CD4-positive, alpha-beta T cell (primary cell): ENCODE measurements at regions not wholly inside any gene's neighbourhood (a gene's known extent, or its start where the extent isn't known, plus 50 kb on each side); places are given as distances from the start of the nearest gene placed in this dataset.

Experiments
- ATAC-seq: fragments of 200-7000 bp; cut with Tn5 transposase; one replicate; pipeline ENCODE4 v1.10.0; 2022; ENCODE audit warnings: mild to moderate bottlenecking; ENCODE audit not compliant: poor library complexity
- CTCF ChIA-PET: fragments of 350-600 bp; sonication (Branson Sonifier 250); formaldehyde crosslinking; loops from one replicate; lab custom pipeline; 2021; ENCODE audit warnings: antibody characterized with exemption, inconsistent platforms; lab: Charles Lee
- POLR2A ChIA-PET: fragments of 350-600 bp; sonication (Branson Sonifier 250); formaldehyde crosslinking; loops from one replicate; lab custom pipeline; 2021; ENCODE audit warnings: antibody characterized with exemption, inconsistent platforms; lab: Charles Lee
- DNase-seq, 14 experiments: peaks; one replicate each; pipeline ENCODE4 v3.0.0-alpha.2; 2013 to 2020; ENCODE audit warnings: mixed read lengths in 2 of 14
- H3K27ac ChIP-seq, 2 donors: one replicate each; pipeline versions ENCODE4 v1.5.1 to v1.7.0; 2013; ENCODE audit warnings: low read length in 2 of 2, low read depth in 1 of 2, mild to moderate bottlenecking in 1 of 2
- H3K27me3 ChIP-seq, 2 experiments: 1 replicate in 1 of 2; 2 replicates in 1 of 2; pipeline versions ENCODE4 v1.6.1 to v1.7.0; 2013; ENCODE audit warnings: low read length in 2 of 2, control low read depth in 1 of 2, mild to moderate bottlenecking in 1 of 2, moderate library complexity in 1 of 2; ENCODE audit not compliant: insufficient read depth in 2 of 2, control insufficient read depth in 1 of 2
- H3K36me3 ChIP-seq: one replicate; pipeline ENCODE4 v1.6.1; 2013; ENCODE audit warnings: low read length, control low read depth; ENCODE audit not compliant: insufficient read depth
- H3K4me1 ChIP-seq: one replicate; pipeline ENCODE4 v1.6.1; 2013; ENCODE audit warnings: low read length, control low read depth; ENCODE audit not compliant: insufficient read depth
- H3K4me3 ChIP-seq: one replicate; pipeline ENCODE4 v1.5.1; 2013; ENCODE audit warnings: mild to moderate bottlenecking, low read length, moderate library complexity
- H3K9me3 ChIP-seq, 2 experiments: 1 replicate in 1 of 2; 2 replicates in 1 of 2; pipeline versions ENCODE4 v1.6.1 to v1.7.0; 2013; ENCODE audit warnings: low read length in 2 of 2, mild to moderate bottlenecking in 2 of 2, control low read depth in 1 of 2, moderate library complexity in 1 of 2; ENCODE audit not compliant: control insufficient read depth in 1 of 2, insufficient read depth in 1 of 2
- H3K27ac Mint-ChIP-seq: one replicate; pipeline ENCODE4 v1.8.0; 2020; ENCODE audit warnings: mixed read lengths
- H3K27me3 Mint-ChIP-seq: one replicate; pipeline ENCODE4 v1.8.0; 2021; ENCODE audit warnings: mixed read lengths
- H3K36me3 Mint-ChIP-seq: one replicate; pipeline ENCODE4 v1.8.0; 2021; ENCODE audit warnings: low read depth, mixed read lengths
- H3K4me1 Mint-ChIP-seq: one replicate; pipeline ENCODE4 v1.8.0; 2021; ENCODE audit warnings: low read depth, mixed read lengths
- H3K4me3 Mint-ChIP-seq: one replicate; pipeline ENCODE4 v1.8.0; 2020; ENCODE audit warnings: mild to moderate bottlenecking, mixed read lengths
- H3K9me3 Mint-ChIP-seq: one replicate; pipeline ENCODE4 v1.8.0; 2020; ENCODE audit warnings: mixed read lengths
- intact Hi-C, 2 experiments: fragments of 100-400 bp; cut with DNase I in 1 of 2; cut with micrococcal nuclease in 1 of 2; formaldehyde crosslinking; loops; one replicate each; pipeline versions ENCODE4 v1.15.1 to v1.9.0; 2023 to 2025; cut with DNase I, micrococcal nuclease
- TF ChIP-seq, protein P1 (sequence below): fragments of 200-600 bp; IDR thresholded peaks from one replicate; pipeline ENCODE4 v1.8.0; 2022; ENCODE audit warnings: antibody characterized with exemption, mild to moderate bottlenecking

DNA sequence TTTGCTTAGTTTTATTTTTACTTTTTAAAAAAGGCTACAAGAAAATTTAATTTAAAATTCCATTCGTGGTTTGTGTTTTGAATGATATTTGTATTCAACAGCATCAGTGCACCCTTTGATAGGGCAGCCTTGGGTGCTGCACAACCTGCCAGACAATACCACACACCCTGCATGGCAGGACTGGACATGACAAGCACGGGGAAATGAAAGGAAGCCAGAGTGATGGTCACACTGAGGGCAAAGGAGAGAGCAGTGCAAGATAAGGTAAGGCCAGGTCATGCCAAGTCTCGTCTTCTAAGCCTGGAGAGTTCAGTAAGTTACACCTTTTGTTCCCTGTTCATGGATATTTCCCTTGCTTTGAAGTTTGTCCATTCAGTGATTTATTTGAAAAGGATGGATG is 103.0 kb downstream of the ALDH8A1 start:
- no peak overlapping the region for H3K27ac ChIP-seq
- no peaks in the 10 kb centered on the region for H3K27me3 ChIP-seq
- POLR2A ChIA-PET, result no interaction called here
- CTCF ChIA-PET, result no interaction called here
- no peaks in the 10 kb centered on the region for H3K27me3 Mint-ChIP-seq
- no peaks in the 10 kb centered on the region for H3K9me3 Mint-ChIP-seq
- H3K36me3 ChIP-seq, result no peaks in the 10 kb centered on the region
- H3K4me1 Mint-ChIP-seq, result no peaks in the 10 kb centered on the region
- DNase-seq, result no peak
- no peak overlapping the region for H3K4me3 Mint-ChIP-seq
- no peaks in the 10 kb centered on the region for H3K36me3 Mint-ChIP-seq
- no peaks in the 10 kb centered on the region for H3K9me3 ChIP-seq
- no peak overlapping the region for H3K27ac Mint-ChIP-seq
- intact Hi-C loops, result no loop called here
- H3K4me1 ChIP-seq, result no peaks in the 10 kb centered on the region
- no peak for ATAC-seq
- TF ChIP-seq, protein P1, sequence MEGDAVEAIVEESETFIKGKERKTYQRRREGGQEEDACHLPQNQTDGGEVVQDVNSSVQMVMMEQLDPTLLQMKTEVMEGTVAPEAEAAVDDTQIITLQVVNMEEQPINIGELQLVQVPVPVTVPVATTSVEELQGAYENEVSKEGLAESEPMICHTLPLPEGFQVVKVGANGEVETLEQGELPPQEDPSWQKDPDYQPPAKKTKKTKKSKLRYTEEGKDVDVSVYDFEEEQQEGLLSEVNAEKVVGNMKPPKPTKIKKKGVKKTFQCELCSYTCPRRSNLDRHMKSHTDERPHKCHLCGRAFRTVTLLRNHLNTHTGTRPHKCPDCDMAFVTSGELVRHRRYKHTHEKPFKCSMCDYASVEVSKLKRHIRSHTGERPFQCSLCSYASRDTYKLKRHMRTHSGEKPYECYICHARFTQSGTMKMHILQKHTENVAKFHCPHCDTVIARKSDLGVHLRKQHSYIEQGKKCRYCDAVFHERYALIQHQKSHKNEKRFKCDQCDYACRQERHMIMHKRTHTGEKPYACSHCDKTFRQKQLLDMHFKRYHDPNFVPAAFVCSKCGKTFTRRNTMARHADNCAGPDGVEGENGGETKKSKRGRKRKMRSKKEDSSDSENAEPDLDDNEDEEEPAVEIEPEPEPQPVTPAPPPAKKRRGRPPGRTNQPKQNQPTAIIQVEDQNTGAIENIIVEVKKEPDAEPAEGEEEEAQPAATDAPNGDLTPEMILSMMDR, result no peak
- no peak overlapping the region for H3K4me3 ChIP-seq

DNA sequence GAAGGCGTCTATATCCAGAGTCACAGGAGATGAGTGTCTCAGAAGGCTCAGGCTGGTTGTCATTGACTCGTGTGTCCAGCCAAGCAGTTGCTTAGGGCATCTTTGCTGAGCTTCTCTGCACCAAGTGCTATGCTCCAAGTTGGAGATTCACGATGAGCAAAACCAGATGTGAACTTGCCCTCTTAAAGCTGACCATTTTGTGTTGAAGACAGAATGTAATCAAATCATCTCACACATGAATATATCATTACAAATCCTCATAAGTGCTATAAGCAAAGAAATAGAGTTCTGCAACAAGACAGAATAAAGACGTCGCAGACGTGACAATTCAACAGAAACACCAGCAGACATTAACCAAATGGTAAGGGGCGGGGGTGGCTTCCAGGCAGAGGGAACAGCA is 103.9 kb downstream of the ALDH8A1 start:
- POLR2A ChIA-PET, result no interaction called here
- CTCF ChIA-PET, result interaction anchor here (0.9 kb wide), 1 partner anchor 80 kb away, joined by 3 read pairs; no protein-coding TSS in a partner anchor
- Mint-ChIP-seq H3K27ac (no peak overlapping the region), H3K4me1 (no peaks in the 10 kb centered on the region), H3K4me3 (no peak overlapping the region), H3K27me3 (no peaks in the 10 kb centered on the region), H3K9me3 (no peaks in the 10 kb centered on the region), H3K36me3 (no peaks in the 10 kb centered on the region)
- no peak overlapping the region for H3K4me3 ChIP-seq
- TF ChIP-seq, protein P1, result no peak
- H3K27me3 ChIP-seq, result no peaks in the 10 kb centered on the region
- DNase-seq, result no peak
- intact Hi-C loops, result no loop called here
- H3K4me1 ChIP-seq, result no peaks in the 10 kb centered on the region
- no peaks in the 10 kb centered on the region for H3K36me3 ChIP-seq
- ATAC-seq, result no peak
- H3K27ac ChIP-seq, result no peak overlapping the region
- no peaks in the 10 kb centered on the region for H3K9me3 ChIP-seq

DNA sequence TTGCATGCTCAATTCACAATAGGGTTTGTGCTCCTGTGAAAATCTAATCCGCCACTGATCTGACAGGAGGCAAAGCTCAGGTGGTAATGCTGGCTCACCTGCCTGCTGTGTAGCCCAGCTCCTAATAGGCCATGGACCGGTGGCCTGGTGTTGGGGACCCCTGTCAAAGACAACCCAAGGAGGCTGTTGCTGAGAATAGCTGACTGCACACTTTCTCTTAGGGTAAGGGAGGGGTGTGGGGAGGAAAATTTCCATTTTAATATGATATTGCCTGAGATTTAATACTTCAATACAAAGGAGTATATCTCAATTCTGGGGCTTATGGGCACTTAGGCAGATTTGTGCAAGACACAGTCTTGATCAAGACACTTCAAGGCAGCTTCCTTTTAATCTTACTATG is 105.8 kb downstream of the ALDH8A1 start:
- no peaks in the 10 kb centered on the region for H3K27me3 Mint-ChIP-seq
- Histone ChIP-seq H3K27ac (no peak overlapping the region), H3K27me3 (no peaks in the 10 kb centered on the region), H3K36me3 (no peaks in the 10 kb centered on the region), H3K9me3 (no peaks in the 10 kb centered on the region), H3K4me3 (no peak overlapping the region), H3K4me1 (no peaks in the 10 kb centered on the region)
- H3K36me3 Mint-ChIP-seq, result no peaks in the 10 kb centered on the region
- TF ChIP-seq, protein P1, result no peak
- H3K4me3 Mint-ChIP-seq, result no peak overlapping the region
- ATAC-seq (no peak), DNase-seq (no peak)
- no peak overlapping the region for H3K27ac Mint-ChIP-seq
- no peaks in the 10 kb centered on the region for H3K4me1 Mint-ChIP-seq
- H3K9me3 Mint-ChIP-seq, result no peaks in the 10 kb centered on the region
- ChIA-PET POLR2A (no interaction called here), CTCF (no interaction called here)
- intact Hi-C loops, result no loop called here
